Progenitor cell of endocrine pancreas (in vitro differentiated cells): ENCODE measurements at regions not wholly inside any gene's neighbourhood (a gene's known extent, or its start where the extent isn't known, plus 50 kb on each side); places are given as distances from the start of the nearest gene placed in this dataset.

Experiments
- DNase-seq: peaks from one replicate; pipeline ENCODE4 v3.0.0; 2021; ENCODE audit warnings: low spot score; ENCODE audit not compliant: unreplicated experiment
- H3K27ac Mint-ChIP-seq: 2 replicates; pipeline ENCODE4 v1.8.0; 2021; ENCODE audit warnings: mild to moderate bottlenecking, moderate library complexity, mixed read lengths
- H3K27me3 Mint-ChIP-seq: 2 replicates; pipeline ENCODE4 v1.8.0; 2021; ENCODE audit warnings: mixed read lengths
- H3K36me3 Mint-ChIP-seq: 2 replicates; pipeline ENCODE4 v1.8.0; 2022; ENCODE audit warnings: mixed read lengths; ENCODE audit not compliant: insufficient read depth
- H3K4me1 Mint-ChIP-seq: 2 replicates; pipeline ENCODE4 v1.8.0; 2021; ENCODE audit warnings: low read depth, mixed read lengths
- H3K4me3 Mint-ChIP-seq: 2 replicates; pipeline ENCODE4 v1.8.0; 2021; ENCODE audit warnings: low read depth, mild to moderate bottlenecking, moderate library complexity, mixed read lengths
- H3K9me3 Mint-ChIP-seq: 2 replicates; pipeline ENCODE4 v1.8.0; 2021; ENCODE audit warnings: low read depth, mixed read lengths
- CTCF ChIP-seq: fragments of 200-600 bp; sonication (generic); IDR thresholded peaks from one replicate; pipeline ENCODE4 v1.5.0; 2021; ENCODE audit warnings: antibody characterized with exemption, mild to moderate bottlenecking; ENCODE audit not compliant: unreplicated experiment

DNA sequence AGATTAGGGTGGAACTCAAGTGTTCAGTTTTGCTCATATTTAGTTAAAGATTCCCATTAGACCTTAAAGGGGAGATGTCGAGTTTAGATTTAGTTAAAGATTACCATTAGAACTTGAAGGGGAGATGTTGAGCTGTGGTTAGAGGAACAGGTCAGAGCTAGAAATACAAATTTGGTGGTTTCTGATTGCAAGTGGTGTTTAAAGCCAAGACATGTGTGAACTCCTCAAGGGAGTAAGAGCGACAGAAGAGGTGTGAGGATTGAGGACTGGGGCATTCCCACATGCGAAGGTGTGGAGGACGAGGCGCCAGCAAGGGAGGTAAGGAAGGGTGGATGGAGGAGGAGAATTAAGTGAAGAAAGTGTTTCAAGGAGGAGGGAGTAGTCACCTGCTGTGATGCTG, 168.6 kb downstream of the IER5 start:
- Mint-ChIP-seq H3K4me3 (no peak overlapping the region), H3K36me3 (no peaks in the 10 kb centered on the region), H3K27ac (no peak overlapping the region), H3K4me1 (no peaks in the 10 kb centered on the region), H3K27me3 (peaks cover 26% of the 10 kb centered on the region), H3K9me3 (peaks cover 14% of the 10 kb centered on the region)
- no peak for DNase-seq
- TF ChIP-seq CTCF = no peak

DNA sequence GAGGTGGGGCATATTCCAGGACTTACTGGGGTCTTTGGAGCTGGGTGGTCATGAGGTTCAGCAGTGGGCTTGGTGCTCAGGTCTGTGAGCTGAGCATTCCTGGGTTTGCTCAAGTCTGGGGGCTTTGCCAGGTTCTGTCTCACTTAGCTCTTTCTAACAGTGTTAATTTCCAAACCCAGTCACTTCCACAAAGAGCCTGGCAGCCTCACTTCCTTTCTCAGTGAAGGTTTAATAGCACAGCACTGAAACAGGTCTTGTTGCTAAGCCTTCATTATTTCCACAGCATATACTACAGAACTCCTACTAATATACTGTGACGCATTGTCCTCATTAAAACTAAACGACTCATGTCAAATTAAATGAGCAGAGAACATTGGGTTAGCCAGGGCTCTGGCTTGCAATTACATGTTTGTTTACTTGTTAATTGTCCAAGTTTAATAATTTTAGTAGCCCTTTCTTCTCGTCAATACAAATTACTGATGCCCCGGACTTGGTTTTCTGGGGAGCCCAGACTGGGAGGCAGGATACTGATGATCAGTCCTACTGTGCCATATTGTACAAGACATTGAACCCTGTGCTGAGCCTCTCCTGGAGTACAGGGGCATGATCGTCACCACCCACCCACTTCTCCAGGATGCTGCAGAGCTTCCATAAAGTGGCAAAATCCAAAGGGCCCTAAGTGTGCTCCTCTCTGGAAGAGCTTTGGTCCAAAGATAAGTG, 170.7 kb downstream of the IER5 start:
- TF ChIP-seq CTCF = no peak
- Mint-ChIP-seq H3K9me3 (peaks cover 12% of the 10 kb centered on the region), H3K4me3 (no peak overlapping the region), H3K4me1 (no peaks in the 10 kb centered on the region), H3K27ac (no peak overlapping the region), H3K27me3 (peaks cover 29% of the 10 kb centered on the region), H3K36me3 (no peaks in the 10 kb centered on the region)
- DNase-seq = no peak

DNA sequence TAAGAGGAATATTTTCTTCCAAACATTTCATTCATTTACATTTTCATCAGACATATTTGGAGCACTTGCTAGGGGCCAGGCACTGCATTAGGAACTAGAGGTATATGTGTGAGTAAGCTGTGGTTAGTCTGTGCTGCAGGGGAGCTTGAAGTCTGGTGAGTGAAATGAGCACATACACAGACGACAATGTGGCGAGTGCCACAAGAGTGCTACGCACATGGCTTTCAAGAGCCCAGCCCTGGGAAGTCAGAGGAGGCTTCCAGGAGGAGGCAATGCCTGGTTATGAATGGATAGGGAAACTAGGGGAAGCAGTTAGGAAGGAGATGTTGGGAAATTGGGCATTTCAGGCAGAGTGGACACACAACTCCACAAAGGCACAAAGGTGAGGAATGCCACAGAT, 171.8 kb downstream of the IER5 start:
- Mint-ChIP-seq H3K27me3 (peaks cover 31% of the 10 kb centered on the region), H3K27ac (peak overlapping the region; percentile 4), H3K9me3 (peaks cover 5% of the 10 kb centered on the region), H3K4me3 (no peak overlapping the region), H3K36me3 (no peaks in the 10 kb centered on the region), H3K4me1 (no peaks in the 10 kb centered on the region)
- TF ChIP-seq CTCF = no peak
- no peak for DNase-seq

GRCh38 chr1:181260994-181261393, 172.5 kb downstream of the IER5 start:
- no peak for DNase-seq
- TF ChIP-seq CTCF = no peak
- Mint-ChIP-seq H3K27ac (no peak overlapping the region), H3K4me1 (no peaks in the 10 kb centered on the region), H3K4me3 (no peak overlapping the region), H3K27me3 (peaks cover 31% of the 10 kb centered on the region), H3K9me3 (no peaks in the 10 kb centered on the region), H3K36me3 (no peaks in the 10 kb centered on the region)

DNA sequence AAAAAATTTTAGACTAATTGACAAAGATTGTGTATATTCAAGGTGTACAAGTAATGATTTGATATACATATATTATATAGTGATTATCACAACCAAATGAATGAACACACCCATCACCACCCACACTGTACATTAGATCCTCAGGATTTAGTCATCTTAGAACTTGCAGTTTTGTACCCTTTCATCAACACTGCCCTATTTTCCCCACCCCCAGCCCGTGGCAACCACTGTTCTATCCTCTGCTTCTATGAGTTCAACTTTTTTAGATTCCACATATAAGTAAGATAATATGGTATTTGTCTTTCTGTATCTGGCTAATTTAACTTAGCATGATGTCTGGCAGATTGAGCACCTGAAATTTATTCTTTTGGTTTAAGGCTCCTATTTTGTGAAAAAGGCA, 173.6 kb downstream of the IER5 start:
- H3K27me3 Mint-ChIP-seq = peaks cover 25% of the 10 kb centered on the region
- no peaks in the 10 kb centered on the region for H3K4me1 Mint-ChIP-seq
- H3K36me3 Mint-ChIP-seq = no peaks in the 10 kb centered on the region
- H3K9me3 Mint-ChIP-seq = no peaks in the 10 kb centered on the region
- no peak for DNase-seq
- no peak overlapping the region for H3K4me3 Mint-ChIP-seq
- no peak for TF ChIP-seq CTCF
- H3K27ac Mint-ChIP-seq = no peak overlapping the region
